ENCODE measurements at regions not wholly inside any gene's neighbourhood (a gene's known extent, or its start where the extent isn't known, plus 50 kb on each side); places are given as distances from the start of the nearest gene placed in this dataset.
A peak's percentile ranks its signal among the peaks of the same experiment; 100 is the strongest.

GRCh38 chr2:83951378-83951947, 507.6 kb downstream of the SUCLG1 start (continued):
- TF ChIP-seq DPF2 (IDR thresholded peaks at IDR 0.05) (peak; percentile 97), ZNF395 (CRISPR knock-in tag; IDR thresholded peaks at IDR 0.05) (0 out of 2 replicates have a peak, but pooled peaks have one; percentile 44), NFXL1 (CRISPR knock-in tag; IDR thresholded peaks at IDR 0.05) (no peak), NBN (IDR thresholded peaks at IDR 0.05; ENCODE audit: low read depth) (peak; percentile 81), RREB1 (CRISPR knock-in tag; IDR thresholded peaks at IDR 0.05) (no peak), MTA1 (IDR thresholded peaks at IDR 0.05; ENCODE audit: borderline replicate concordance) (peak; percentile 91), NFATC3 (IDR thresholded peaks at IDR 0.05) (0 out of 2 replicates have a peak, but pooled peaks have one; percentile 68), ZEB2 (IDR thresholded peaks at IDR 0.05) (peak; percentile 96), ERF (CRISPR knock-in tag; IDR thresholded peaks at IDR 0.05) (no peak), MYC (IDR thresholded peaks at IDR 0.05; ENCODE audit: low read depth, low read length) (0 out of 2 replicates have a peak, but pooled peaks have one; percentile 3), MYC (CRISPR knock-in tag; IDR thresholded peaks at IDR 0.05; ENCODE audit: borderline replicate concordance, low read depth) (no peak), FOSL1 (tag; conservative IDR thresholded peaks at IDR 0.05) (peak; percentile 70; the same call in 1 of the 2 replicates), ZNF24 (IDR thresholded peaks at IDR 0.05) (no peak), SOX6 (IDR thresholded peaks at IDR 0.05) (peak; percentile 91), ZBTB11 (CRISPR knock-in tag; IDR thresholded peaks at IDR 0.05) (0 out of 6 replicates have a peak, but pooled peaks of 1 of the 3 experiments have one; percentile 24), CTBP1 (IDR thresholded peaks at IDR 0.05; ENCODE audit: borderline replicate concordance) (peak; percentile 92), MAFF (IDR thresholded peaks at IDR 0.05; ENCODE audit: low read length) (peak; percentile 60; the same call in 1 of the 2 replicates)
